ENCODE measurements at regions not wholly inside any gene's neighbourhood (a gene's known extent, or its start where the extent isn't known, plus 50 kb on each side); places are given as distances from the start of the nearest gene placed in this dataset.

- TF ChIP-seq ZNF114 (CRISPR knock-in tag; IDR thresholded peaks at IDR 0.05) (no peak), EZH2 (IDR thresholded peaks at IDR 0.05; ENCODE audit: low read depth, unreplicated experiment) (no peak), ZNF462 (CRISPR knock-in tag; IDR thresholded peaks at IDR 0.05) (no peak), STAT1 (IDR thresholded peaks at IDR 0.05; ENCODE audit: unreplicated experiment) (no peak)
Measured at GRCh38 chr21:27450216-27450615, 483.3 kb upstream of the ADAMTS5 start (continued).

DNA sequence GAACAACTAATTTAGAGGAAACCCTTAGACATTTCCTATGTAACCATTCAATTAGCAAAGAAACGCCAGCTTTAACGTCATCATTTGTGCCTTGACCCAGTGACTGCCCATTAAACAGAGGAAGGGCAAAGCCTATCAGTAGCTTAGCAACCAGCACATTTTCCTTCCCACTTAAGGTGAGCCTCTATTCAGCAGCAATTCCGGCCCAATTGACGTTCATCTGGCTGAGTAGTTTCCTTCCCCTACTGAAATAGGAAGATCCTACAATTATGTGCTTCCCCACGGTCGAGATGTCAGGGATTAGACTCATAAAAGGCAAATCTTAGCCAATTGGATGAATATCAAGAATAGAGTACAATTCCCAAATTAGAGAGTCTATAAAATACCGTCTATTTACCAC is 482.1 kb upstream of the ADAMTS5 start:
- Histone ChIP-seq H3K36me3 (ENCODE audit: insufficient read depth) (no peaks in the 10 kb centered on the region), H3K9me2 (ENCODE audit: insufficient read depth) (peaks cover 6% of the 10 kb centered on the region), H3K27ac (ENCODE audit: low read depth) (no peak overlapping the region), H4K20me1 (replicated peaks; ENCODE audit: insufficient read depth) (no peaks in the 10 kb centered on the region), H3K79me2 (replicated peaks; ENCODE audit: insufficient read depth) (no peaks in the 10 kb centered on the region), H3K4me1 (ENCODE audit: insufficient read depth) (no peaks in the 10 kb centered on the region), H3K4me2 (no peak overlapping the region), H3K27me3 (ENCODE audit: insufficient read depth) (no peaks in the 10 kb centered on the region), H3K4me3 (no peak overlapping the region), H2AFZ (no peak overlapping the region), H3F3A (replicated peaks; ENCODE audit: low read depth) (no peaks in the 10 kb centered on the region)
- ATAC-seq (no peak), DNase-seq (ENCODE audit: low spot score) (no peak)
- Mint-ChIP-seq H3K27ac (no peak overlapping the region), H3K27me3 (ENCODE audit: insufficient read depth, low read depth, poor library complexity) (no peaks in the 10 kb centered on the region), H3K4me3 (no peak overlapping the region), H3K9me3 (no peaks in the 10 kb centered on the region), H3K36me3 (ENCODE audit: low read depth) (no peaks in the 10 kb centered on the region), H3K4me1 (no peaks in the 10 kb centered on the region)
- TF ChIP-seq CREB1 (CRISPR knock-in tag; IDR thresholded peaks at IDR 0.05; ENCODE audit: low read depth) (no peak), NANOG (IDR thresholded peaks at IDR 0.05; ENCODE audit: borderline replicate concordance) (no peak), EZH2phosphoT487 (IDR thresholded peaks at IDR 0.05; ENCODE audit: unreplicated experiment) (no peak), JUNB (IDR thresholded peaks at IDR 0.05; ENCODE audit: unreplicated experiment) (no peak), ZNF331 (CRISPR knock-in tag; IDR thresholded peaks at IDR 0.05; ENCODE audit: low read depth) (no peak), STAT1 (IDR thresholded peaks at IDR 0.05; ENCODE audit: unreplicated experiment) (no peak)
- TF ChIP-seq, protein P1, sequence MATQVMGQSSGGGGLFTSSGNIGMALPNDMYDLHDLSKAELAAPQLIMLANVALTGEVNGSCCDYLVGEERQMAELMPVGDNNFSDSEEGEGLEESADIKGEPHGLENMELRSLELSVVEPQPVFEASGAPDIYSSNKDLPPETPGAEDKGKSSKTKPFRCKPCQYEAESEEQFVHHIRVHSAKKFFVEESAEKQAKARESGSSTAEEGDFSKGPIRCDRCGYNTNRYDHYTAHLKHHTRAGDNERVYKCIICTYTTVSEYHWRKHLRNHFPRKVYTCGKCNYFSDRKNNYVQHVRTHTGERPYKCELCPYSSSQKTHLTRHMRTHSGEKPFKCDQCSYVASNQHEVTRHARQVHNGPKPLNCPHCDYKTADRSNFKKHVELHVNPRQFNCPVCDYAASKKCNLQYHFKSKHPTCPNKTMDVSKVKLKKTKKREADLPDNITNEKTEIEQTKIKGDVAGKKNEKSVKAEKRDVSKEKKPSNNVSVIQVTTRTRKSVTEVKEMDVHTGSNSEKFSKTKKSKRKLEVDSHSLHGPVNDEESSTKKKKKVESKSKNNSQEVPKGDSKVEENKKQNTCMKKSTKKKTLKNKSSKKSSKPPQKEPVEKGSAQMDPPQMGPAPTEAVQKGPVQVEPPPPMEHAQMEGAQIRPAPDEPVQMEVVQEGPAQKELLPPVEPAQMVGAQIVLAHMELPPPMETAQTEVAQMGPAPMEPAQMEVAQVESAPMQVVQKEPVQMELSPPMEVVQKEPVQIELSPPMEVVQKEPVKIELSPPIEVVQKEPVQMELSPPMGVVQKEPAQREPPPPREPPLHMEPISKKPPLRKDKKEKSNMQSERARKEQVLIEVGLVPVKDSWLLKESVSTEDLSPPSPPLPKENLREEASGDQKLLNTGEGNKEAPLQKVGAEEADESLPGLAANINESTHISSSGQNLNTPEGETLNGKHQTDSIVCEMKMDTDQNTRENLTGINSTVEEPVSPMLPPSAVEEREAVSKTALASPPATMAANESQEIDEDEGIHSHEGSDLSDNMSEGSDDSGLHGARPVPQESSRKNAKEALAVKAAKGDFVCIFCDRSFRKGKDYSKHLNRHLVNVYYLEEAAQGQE (IDR thresholded peaks at IDR 0.05; ENCODE audit: unreplicated experiment) = no peak

Measured in GM23338 (cell line).